Frontal cortex (tissue), 3 donors: ENCODE measurements at regions not wholly inside any gene's neighbourhood (a gene's known extent, or its start where the extent isn't known, plus 50 kb on each side); places are given as distances from the start of the nearest gene placed in this dataset.

Experiments used
- DNase-seq, 2 donors: peaks; one replicate each; pipeline ENCODE4 v3.0.0; 2012; ENCODE audit warnings: low spot score in 2 of 2
- FAIRE-seq: peaks from 2 replicates; lab custom pipeline; 2012; peaks lifted over from hg19 to GRCh38; lab: Jason Lieb, UNC
- donor health status: control.
- donor health status: control.
- donor health status: control.

DNA sequence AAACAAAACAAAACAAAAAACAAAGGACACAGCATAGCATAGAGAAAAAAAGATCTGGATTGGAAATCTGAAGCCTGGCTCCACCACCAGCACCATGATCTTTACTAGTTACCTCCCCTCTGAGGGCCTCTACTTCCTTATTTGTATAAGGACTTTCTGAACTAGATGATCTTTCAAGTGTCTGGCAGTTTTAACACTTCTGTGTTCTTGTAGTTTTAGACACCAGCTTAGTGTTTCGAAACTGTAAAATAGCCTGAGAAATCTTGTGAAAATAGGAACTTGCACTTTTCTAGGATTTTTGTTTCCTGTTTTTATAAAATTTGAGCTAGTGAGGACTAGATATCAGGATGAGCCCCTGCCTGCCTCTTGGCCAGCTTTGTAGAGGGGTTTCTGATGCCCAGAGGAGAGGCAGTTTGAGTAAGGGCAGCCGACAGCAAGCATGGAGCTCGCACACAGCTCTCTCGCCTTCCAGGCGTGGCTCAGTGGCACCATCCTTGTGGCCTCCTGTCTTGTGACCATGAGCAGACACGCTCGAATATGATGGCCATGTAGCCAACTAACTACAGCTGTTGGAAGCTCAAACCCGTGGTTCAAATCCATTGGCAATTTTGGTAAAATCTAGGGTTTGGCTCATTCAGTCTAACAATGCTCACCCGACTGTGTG is 319.0 kb downstream of the KCNRG start:
- FAIRE-seq, result no peak
- DNase-seq, result no peak

DNA sequence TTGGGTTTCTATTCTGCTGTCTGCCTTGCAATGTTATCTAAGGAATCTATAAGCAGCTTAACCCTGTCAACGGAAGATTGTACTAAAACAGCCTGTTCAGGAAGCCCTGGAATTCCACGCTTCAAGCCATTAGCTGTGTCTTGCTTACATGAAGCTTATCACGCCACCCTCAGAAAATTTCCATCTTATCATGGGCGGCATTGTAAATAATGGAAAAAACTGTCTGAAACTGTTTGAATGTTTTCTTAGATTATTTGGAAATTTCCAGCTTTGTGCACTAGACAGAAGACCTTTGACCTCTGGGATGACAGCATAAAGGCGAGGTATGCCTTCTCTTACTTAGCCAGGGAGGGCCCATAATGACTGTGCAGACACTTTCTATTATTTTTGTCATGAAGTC is 319.7 kb downstream of the KCNRG start:
- DNase-seq (no peak), FAIRE-seq (no peak)

DNA sequence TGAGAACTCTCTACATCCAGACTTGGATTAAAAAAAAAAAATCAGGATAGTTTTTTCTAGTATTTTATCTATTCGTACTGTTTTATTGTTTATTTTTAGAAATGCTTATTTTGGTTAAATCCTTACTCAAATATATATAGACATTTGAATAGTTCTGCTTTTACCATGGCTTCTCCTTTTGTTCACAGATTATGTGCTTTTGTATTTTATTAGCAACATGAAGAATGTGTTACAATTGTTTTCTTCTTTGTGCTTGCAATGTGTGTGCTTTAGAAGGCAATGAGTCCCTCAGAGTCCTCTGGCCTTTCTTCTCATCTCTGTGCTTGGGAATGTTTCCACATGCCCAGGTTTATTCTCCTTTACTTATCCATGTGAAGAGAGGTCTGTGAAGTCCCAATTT is 324.0 kb downstream of the KCNRG start:
- no peak for FAIRE-seq
- no peak for DNase-seq

DNA sequence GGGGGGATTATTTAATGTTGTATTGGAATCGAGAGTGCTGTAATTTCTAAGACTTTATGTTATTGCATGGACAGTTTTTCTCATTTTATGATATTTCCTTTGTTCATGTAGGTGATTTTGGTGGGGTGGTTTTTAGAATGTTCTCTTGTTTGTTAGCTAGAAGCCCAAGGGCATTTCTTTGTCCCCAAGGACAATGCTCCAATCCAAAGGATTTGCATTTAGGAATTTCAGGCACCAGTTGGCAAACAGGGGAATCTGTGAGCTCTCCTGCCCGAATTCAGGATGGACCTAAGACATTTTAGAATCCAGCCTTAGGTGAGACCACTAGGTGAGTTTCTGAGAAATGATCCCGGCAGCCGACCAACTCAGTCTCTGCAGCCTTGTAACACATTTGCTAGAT is 324.9 kb downstream of the KCNRG start:
- DNase-seq (no peak), FAIRE-seq (no peak)

DNA sequence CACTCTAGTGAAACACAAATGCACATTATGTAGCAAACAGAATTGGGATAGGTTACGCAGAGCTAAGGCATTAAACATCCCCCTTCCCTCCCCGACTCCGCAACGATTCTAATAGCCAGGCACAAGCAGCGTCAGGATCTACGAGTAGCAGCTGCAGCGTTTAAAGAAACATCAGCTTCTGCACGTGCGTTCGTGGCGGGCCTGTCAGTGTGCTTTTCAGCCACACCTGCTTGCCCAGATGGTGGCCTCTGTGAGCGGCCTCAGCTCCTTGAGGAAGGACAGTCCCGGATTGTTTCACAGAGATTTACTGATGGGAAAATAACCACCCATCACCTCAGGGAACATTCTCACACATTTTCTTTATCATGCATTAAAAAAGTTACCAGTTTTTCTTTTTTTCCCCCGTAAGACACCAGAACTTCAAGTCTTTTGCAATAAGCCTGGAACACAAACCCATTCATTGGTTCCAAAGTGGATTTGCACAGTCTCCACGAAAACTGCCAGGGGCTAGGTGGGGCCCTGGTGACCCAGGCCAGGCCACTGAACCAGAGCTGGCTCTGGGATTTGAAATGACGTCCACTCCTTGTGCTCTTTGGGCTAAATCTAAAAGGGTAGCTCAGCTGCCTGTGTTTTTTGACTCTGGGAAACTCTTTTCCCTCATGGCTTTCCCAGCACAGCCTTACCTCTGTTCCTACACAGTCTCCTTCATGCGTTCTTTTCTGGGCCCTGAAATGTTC is 325.5 kb downstream of the KCNRG start:
- FAIRE-seq, result no peak
- no peak for DNase-seq

DNA sequence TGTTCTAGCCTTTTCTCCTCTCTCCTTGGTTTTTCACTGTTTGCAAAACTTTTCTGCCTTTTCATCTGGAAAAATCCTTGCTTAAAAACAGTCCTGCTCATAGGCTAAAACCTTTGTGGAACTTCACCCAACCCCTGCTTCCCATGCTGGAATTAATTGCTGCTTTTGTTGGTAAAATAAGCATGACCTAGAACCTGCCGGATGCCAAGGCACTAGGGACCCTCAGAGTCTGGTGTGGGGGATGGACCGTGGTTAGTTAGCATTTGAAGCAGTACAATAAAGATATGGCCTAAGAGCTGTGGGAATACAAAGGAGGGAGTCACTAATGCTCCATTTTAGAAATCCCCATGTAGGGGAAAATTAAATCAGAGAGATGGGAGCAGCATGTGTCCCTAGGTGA is 326.3 kb downstream of the KCNRG start:
- FAIRE-seq, result no peak

DNA sequence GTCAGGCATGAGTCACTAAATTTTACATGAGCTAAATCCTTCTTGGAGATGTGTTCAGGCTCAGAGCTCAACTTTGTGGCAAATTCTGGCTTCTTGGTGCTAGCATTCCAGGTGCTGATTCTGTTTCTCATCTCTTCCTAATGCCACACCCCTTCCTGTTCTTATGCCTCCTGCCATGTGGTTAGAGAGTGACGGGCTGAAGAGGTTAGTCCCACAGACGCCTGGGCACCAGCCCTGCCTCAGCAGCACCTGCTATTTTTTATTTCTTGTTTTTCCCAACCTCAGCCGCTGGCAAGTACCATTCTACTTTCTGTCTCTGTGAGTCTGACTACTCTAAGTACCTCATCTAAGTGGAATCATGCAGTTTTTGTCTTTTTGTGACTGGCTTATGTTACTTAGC is 329.5 kb downstream of the KCNRG start:
- DNase-seq, result no peak
- FAIRE-seq, result no peak

More for the DNA sequence above, 326.3 kb downstream of the KCNRG start:
- DNase-seq, result no peak

DNA sequence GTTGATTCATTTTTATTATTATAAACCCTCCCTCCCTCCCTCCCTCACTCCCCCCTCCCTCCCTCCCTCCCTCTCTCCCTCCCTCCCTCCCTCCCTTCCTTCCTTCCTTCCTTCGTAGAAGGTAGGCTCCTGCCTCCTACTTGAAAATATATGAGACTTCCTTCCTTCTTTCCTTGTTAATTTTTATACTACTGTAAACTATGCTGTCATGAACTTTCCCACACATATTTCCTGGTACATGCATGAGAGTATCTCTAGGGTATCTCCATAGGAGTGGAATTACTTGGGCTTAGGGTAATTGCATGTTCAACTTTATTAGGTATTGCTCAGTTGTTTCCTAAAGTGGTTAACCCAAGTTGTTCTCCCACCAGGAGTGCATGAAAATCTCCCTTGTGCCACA is 330.6 kb downstream of the KCNRG start:
- no peak for FAIRE-seq
- no peak for DNase-seq

DNA sequence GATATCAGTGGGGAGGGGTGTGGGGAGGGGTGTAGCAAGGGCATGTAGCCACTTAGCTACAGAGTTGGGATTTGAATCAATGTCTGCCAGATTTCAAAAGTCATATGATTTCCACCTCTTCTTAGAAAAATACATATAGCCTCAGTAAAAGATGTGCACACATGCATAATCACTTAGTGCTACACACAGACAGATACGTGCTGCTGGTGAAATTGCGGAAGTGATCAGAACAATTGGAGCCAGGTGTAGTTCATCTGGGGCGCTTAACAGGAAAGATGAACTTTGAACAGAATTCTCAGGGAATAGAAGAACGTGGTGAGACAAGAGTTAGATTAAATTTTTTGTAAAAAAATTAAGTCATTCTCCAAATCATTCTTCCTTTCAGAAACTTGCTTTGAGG is 333.1 kb downstream of the KCNRG start:
- FAIRE-seq, result no peak
- DNase-seq, result no peak

DNA sequence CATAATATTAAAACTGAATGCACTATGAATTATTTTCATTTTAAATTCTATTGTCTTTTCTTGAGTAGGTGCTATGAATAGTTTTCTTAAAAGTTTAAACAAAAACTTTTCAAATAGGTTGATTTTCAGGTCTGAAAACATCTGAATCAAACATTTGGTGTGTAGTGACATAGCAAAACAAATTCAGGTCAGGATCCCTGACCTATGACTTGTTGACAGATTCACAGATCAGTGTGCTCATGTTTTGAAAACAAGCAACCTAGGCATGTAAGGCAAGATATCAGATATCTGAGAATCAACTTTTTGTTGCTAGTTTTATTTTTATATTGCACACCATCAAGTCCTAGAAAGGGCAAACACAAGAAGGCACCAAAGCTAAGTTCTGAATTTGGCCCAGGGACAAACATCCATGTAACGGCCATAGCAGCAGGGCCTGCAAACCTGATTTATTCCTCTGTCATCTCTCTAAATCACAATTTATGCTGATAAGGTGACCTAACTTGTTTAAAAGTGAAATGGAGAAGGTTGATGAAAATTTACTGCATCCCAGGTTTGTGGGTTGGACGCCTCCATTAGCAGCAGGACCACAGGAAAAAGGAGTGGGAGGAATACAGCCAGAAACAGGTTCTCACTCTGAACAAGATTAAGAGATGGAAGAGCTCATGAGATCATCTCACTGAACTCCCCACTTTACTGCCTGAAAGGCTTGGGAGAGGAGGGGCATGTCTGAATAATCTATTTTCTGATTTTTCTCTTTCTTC is 337.7 kb downstream of the KCNRG start:
- FAIRE-seq, result no peak

DNA sequence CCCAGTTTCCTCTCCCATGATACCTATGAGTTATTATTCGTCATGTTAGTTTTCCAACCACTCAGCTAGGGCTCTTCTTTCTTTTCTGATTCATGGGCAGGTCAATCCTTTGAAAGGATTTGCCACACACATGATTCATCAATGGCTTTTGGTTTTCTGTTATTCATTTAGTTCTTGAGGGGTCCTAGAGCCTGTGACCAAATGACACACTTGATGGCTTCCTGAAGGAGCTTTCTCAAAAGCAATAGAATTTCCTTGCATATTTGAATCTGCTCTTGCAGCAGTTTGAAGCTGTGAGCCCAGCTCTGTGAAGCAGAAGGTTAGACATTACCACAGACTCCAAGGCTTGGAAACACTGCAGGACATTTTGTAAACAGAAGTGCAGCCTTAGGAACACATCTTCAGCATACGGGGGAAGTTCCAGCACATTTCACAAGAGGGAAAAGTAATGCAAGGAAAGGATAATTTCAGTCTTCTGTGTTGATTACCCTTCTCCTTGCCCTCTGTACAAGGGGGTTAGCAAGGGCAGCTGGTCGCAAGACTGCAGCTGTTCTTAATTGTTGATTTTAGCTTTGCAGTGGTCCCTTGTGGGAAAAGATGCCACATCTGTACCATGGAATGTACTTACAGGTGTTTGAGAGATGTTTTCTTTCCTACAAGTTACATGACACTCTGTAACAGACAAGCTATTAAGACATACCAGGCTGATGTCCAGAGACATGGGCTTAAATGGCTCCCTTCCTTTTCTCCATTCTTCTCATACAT is 338.6 kb downstream of the KCNRG start:
- FAIRE-seq (no peak), DNase-seq (no peak)

More for the DNA sequence above, 337.7 kb downstream of the KCNRG start:
- no peak for DNase-seq

DNA sequence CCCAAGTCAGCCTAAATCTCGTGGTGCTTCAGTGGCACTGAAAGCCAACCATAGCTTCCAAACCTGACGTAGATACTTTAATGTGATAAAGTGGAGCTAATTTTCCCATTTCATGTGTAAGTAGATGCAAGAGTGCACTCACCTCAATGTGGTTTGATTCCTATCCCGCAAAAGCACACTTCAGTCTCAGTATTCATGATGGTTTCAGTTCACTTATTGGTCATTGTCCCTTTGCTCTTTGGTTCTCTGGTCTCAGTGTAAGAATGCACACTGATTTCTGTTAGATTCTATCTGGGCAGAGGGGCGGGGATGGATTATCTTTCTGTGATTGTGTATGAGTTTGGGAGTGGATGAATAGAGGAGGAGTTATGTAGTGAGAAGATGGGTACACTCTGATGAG is 340.6 kb downstream of the KCNRG start:
- no peak for DNase-seq
- no peak for FAIRE-seq

DNA sequence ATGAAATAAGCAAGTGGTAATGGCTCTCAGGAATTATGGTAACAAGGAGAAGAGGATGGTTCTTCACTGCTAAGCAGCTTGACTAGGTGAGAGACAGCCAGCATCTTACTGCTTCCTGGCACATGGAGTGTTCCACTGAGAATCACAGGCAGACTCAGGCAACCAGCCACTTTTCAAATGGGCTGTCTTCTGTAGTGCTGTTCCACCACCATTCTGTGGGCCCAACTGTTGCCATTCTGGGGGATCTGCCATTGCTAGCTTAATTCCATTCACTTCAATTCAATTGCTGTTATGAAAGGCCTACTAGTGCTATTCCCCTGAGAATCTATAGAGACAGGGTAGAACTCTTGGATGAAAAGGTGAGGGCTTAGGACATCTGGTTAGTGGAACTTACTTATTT is 341.9 kb downstream of the KCNRG start:
- no peak for FAIRE-seq
- DNase-seq, result no peak

DNA sequence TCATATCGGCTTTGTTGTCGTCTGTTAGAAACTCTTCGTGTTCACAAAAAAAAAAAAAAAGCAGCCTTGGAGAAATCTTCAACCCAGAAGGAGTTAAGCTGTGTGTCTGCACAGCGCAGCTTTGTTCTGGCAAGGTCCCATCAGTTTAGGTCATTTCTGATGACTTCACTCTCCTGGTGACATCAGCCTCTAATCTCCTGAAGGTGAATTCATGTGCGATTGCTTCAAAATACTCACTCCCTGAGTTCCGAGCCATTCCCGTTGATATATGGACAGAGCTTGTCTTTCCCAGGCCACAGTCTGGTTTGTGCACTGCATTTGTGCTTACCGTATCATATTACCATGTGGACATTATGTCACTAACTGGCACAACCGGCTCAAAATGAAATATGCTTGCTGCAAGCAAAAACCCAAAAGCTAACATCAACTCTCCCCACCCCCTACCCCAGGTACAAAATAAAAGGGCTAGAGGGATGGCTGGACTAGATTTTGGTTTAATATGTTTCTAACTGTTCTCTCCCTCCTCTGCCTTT is 342.4 kb downstream of the KCNRG start:
- no peak for FAIRE-seq
- DNase-seq, result peak in 1 of 2 donors; percentile 10

DNA sequence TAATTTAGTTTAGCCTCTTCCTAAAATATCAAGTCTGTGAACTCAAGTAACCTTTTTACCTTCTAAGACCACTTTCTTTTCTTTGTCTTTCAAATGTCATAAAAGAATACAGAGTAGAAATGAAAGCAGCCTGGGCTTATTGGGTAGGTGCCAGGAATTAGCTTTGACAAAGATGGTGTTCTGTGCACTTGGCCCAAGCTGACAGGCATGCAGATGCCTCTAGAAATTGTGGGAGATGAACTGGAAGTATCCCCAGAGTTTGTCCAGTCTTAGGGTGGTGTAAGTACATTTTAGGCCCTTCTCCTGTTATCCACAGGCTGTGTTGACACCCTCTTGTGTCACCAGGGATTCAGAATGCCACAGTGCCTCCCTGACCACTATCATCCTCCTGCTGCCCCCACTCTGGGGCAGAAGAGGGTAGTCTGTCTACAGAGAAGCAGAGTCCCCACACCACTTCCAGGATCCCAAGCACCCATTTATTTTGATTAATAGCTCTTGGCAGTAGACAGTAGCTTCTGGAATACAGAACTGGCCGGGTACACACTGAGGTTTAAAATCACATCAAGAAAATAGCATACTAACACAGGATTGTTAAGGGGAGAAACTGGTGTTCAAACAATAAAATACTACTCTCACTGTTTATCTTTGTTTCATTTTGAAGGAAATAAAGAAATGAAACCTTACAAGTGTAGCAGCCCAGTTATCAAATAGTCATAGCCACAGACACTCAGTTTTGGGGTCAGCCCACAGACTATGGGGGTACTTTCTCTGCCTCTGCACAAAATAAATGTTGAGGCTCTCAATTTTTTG is 343.2 kb downstream of the KCNRG start:
- FAIRE-seq, result no peak
- no peak for DNase-seq

DNA sequence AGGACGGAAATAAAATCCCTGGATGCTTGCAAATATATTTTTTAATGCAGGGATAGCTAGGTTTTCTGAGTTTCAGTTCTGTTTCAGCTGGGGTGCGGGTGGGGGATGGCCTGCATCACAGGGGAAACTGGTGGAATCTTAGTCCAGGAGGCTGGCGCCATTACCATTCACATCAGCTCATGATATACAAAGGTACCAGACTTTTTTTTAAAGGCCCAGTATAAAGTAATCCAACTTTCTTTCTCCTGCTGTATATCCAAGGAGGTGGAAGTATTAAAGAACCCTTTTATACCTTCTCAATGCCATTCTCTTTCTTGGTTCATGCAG is 343.8 kb downstream of the KCNRG start:
- FAIRE-seq (no peak), DNase-seq (no peak)

DNA sequence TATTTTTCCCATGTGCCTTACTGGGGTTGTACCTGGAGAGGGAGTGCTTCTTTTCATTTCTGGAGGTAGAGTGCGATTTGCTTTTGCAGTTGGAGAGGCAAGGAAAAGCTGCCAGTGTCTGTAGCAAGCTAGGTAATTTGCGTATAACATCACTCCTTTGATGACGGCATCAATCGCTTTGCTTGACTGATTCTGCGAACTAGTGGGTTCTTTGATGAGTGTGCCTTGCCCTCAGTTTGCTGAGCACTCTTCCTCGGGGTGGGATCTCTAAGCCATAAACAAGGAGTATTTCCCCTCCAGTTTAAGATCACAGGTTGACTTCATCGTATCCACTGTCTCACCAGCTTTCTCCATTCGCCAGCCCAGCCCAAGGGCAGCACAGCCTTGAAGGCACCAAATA is 344.5 kb downstream of the KCNRG start:
- DNase-seq (no peak), FAIRE-seq (no peak)

DNA sequence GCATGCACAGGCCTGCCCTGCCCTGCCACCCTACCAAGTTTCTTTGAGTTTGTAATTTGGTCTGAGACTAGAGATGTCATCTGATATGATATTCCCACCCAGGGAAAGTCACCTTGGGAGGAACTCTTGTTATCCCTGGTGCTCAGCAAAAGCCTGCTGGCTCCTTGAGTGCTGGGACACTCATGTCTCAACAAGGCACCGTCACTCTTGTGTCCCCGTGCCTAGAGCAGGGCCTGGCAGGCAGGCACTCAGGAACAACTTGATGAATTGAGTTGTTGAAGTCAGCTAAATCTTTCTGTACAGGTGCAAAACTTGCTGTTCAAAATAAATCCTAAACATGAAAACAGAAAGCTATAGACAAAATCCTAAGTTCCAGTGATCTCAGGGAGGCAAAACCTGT is 345.4 kb downstream of the KCNRG start:
- no peak for FAIRE-seq
- no peak for DNase-seq

DNA sequence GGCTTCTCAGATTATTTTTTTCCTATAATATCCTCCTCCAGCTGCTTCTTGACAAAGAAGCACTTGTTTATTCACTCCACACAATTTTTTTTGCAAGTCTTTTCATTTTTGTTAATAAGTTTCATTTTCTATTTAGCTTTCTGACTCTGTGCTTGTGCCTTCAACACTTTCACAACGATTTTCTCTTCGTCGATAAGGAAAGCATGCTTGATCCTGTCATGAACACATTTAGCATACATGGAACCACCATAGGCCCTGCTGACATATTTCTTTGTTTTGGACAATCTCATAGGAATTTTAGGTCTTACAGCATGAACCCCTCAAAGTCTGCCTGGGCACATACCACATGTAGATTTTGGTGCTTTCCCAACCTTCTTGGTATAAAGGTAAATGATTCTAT is 346.0 kb downstream of the KCNRG start:
- FAIRE-seq, result no peak
- DNase-seq, result no peak
